ENCODE measurements at regions not wholly inside any gene's neighbourhood (a gene's known extent, or its start where the extent isn't known, plus 50 kb on each side); places are given as distances from the start of the nearest gene placed in this dataset.

DNA sequence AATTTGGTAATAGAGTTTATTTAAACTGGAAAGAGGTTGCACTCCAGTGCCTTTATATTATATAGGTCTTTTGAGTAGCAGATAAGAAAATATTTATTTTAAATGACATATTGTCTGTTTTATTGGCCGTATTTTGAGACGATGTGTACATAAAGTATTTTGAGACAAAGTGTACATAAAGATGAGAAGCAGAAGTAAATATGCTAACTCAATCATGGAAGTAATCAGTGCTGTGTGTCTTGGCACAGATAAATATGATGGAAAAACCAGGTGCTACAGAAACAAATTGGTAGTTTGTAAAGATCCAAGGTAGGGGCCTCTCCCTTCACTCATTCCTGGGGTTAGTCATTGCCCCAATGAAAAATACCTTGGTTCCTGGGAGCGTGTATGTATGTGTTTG is 382.9 kb downstream of the DSEL start:
- TF ChIP-seq, protein P1, sequence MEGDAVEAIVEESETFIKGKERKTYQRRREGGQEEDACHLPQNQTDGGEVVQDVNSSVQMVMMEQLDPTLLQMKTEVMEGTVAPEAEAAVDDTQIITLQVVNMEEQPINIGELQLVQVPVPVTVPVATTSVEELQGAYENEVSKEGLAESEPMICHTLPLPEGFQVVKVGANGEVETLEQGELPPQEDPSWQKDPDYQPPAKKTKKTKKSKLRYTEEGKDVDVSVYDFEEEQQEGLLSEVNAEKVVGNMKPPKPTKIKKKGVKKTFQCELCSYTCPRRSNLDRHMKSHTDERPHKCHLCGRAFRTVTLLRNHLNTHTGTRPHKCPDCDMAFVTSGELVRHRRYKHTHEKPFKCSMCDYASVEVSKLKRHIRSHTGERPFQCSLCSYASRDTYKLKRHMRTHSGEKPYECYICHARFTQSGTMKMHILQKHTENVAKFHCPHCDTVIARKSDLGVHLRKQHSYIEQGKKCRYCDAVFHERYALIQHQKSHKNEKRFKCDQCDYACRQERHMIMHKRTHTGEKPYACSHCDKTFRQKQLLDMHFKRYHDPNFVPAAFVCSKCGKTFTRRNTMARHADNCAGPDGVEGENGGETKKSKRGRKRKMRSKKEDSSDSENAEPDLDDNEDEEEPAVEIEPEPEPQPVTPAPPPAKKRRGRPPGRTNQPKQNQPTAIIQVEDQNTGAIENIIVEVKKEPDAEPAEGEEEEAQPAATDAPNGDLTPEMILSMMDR (IDR thresholded peaks at IDR 0.05; ENCODE audit: insufficient read depth, low read length, poor library complexity, severe bottlenecking) = no peak
- no peak for TF ChIP-seq EZH2phosphoT487 (conservative IDR thresholded peaks at IDR 0.05; ENCODE audit: low read length)

Measured in SU-DHL-6 (cell line).